Activated CD4-positive, alpha-beta T cell treated with anti-CD3 and anti-CD28 coated beads, Interleukin-2, amount 10 ng/mL, durations not matched to agents 24 days and 14 days (primary cell): ENCODE measurements at regions not wholly inside any gene's neighbourhood (a gene's known extent, or its start where the extent isn't known, plus 50 kb on each side); places are given as distances from the start of the nearest gene placed in this dataset.
"Not testable (repeated sequence)": the region's sequence is repeated elsewhere in the genome, so short reads cannot be mapped to it uniquely, and the experiment has no call there.

ENCODE experiments used
- DNase-seq: peaks from one replicate; pipeline ENCODE4 v3.0.0; 2022
- H3K27ac Mint-ChIP-seq: one replicate; pipeline ENCODE4 v1.8.0; 2022; ENCODE audit warnings: mild to moderate bottlenecking, mixed read lengths
- H3K27me3 Mint-ChIP-seq: one replicate; pipeline ENCODE4 v1.8.0; 2022; ENCODE audit warnings: mixed read lengths
- H3K36me3 Mint-ChIP-seq: one replicate; pipeline ENCODE4 v1.8.0; 2022; ENCODE audit warnings: low read depth, mild to moderate bottlenecking, mixed read lengths
- H3K4me1 Mint-ChIP-seq: one replicate; pipeline ENCODE4 v1.8.0; 2021; ENCODE audit warnings: mixed read lengths
- H3K4me3 Mint-ChIP-seq: one replicate; pipeline ENCODE4 v1.8.0; 2022; ENCODE audit warnings: mild to moderate bottlenecking, moderate library complexity, mixed read lengths
- H3K9me3 Mint-ChIP-seq: one replicate; pipeline ENCODE4 v1.8.0; 2021; ENCODE audit warnings: mixed read lengths
- intact Hi-C: fragments of 100-400 bp; cut with micrococcal nuclease; formaldehyde crosslinking; loops from one replicate; pipeline ENCODE4 v1.15.1; 2023

DNA sequence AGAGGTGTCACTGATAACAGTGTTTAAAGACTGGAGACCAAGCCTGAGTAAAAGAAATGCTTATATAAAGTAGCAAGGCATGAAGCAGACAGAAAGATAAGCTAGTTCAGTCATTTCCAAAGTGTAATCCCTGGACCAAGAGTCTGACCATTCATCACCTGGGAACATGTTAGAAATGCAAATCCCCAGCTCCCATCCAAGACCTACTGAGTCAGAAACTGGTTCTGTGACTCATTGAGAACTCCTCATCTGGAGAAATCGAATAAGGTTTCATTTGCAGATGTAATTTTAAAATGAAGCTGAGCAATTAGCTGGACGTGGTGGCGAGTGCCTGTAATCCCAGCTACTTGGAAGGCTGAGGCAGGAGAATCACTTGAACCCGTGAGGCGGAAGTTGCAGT, 473.9 kb upstream of the UBE2E2 start:
- intact Hi-C loops: no loop called here
- H3K36me3 Mint-ChIP-seq: no peaks in the 10 kb centered on the region
- no peaks in the 10 kb centered on the region for H3K27me3 Mint-ChIP-seq
- H3K9me3 Mint-ChIP-seq: no peaks in the 10 kb centered on the region
- DNase-seq: no peak
- H3K4me1 Mint-ChIP-seq: no peaks in the 10 kb centered on the region
- H3K4me3 Mint-ChIP-seq: no peak overlapping the region
- no peak overlapping the region for H3K27ac Mint-ChIP-seq

DNA sequence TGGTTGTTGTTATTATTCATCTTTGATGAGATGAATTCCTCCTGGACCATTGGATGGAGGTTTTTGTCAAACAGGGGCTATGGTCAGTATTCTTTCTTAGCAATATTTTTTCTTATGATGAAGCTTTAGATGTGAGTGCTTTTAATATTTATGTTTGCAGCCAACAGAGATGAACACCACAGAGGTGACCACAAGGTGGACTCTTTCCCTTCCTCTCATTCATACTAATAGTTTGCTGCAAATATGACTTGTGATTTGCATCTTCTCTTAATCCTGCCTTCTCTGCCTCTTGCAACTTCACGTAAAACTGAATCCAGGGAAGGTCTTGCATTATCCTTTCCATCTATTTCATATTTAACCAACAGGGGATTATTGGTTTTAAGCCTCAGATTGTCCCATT, 473.1 kb upstream of the UBE2E2 start:
- intact Hi-C loops: no loop called here
- DNase-seq: no peak
- no peaks in the 10 kb centered on the region for H3K36me3 Mint-ChIP-seq
- no peak overlapping the region for H3K4me3 Mint-ChIP-seq
- H3K4me1 Mint-ChIP-seq: no peaks in the 10 kb centered on the region
- H3K27me3 Mint-ChIP-seq: no peaks in the 10 kb centered on the region
- no peaks in the 10 kb centered on the region for H3K9me3 Mint-ChIP-seq
- no peak overlapping the region for H3K27ac Mint-ChIP-seq

DNA sequence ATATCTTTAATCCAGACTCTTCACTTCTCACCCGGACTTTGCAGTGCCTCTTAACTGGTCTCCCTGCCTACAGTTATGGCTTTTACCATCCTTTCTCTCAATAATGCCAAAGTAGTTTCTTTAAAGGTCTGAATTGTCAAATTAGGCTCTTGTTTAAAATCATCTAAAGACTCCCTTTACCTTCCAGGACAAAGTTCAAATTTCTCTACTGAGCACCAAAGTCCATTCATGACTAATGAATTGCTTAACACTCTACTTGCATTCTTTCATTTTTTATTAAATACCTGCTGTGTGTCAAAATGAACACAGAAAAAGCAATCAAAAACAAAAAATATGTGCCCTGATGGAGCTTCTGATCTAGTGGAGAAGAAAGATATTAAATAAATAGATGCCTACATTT, 472.4 kb upstream of the UBE2E2 start:
- Mint-ChIP-seq H3K27me3 (no peaks in the 10 kb centered on the region), H3K4me1 (no peaks in the 10 kb centered on the region), H3K4me3 (no peak overlapping the region), H3K9me3 (no peaks in the 10 kb centered on the region), H3K27ac (no peak overlapping the region), H3K36me3 (no peaks in the 10 kb centered on the region)
- intact Hi-C loops: no loop called here
- DNase-seq: no peak

DNA sequence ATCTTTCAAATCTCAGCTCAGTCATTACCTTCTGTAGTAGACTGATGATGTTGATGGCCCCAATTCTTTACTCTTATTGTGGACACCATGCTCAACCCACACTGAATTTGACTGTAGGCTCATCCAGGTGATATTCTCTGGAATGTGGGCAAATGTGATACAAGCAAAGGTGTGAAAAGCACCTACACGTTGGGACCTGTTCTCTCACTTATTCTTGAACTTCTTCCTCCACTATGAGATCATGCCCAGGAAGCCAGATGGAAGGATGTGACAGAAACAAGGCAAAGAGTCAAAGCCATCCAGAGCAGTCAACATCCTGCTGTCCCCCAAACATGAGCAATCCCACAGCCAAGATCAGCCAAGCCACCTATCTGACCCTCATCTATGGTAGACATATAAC, 471.2 kb upstream of the UBE2E2 start:
- intact Hi-C loops: no loop called here
- Mint-ChIP-seq H3K36me3 (no peaks in the 10 kb centered on the region), H3K9me3 (no peaks in the 10 kb centered on the region), H3K4me3 (no peak overlapping the region), H3K27me3 (no peaks in the 10 kb centered on the region), H3K4me1 (no peaks in the 10 kb centered on the region), H3K27ac (no peak overlapping the region)
- DNase-seq: no peak

DNA sequence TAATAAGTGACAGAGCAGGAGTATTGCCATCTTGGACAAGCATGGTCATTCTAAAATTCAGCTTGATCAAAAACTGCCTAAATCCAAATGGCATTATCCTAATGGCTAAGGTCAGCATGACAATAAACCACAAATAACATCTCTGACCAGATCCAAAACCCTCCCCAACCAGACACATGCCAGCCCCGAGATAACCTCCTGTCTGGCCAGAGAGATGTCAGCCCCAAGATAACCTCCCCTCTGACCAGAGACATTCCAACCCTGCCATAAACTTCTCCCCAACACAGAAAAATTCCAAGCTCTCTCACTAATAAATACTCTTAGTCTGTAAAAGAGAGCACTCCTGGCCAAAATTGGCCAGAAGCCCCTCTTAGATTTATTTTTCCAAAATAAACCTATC, 470.5 kb upstream of the UBE2E2 start:
- DNase-seq: no peak
- Mint-ChIP-seq H3K4me3 (no peak overlapping the region), H3K9me3 (no peaks in the 10 kb centered on the region), H3K27me3 (no peaks in the 10 kb centered on the region), H3K27ac (no peak overlapping the region), H3K36me3 (no peaks in the 10 kb centered on the region), H3K4me1 (no peaks in the 10 kb centered on the region)
- intact Hi-C loops: no loop called here

DNA sequence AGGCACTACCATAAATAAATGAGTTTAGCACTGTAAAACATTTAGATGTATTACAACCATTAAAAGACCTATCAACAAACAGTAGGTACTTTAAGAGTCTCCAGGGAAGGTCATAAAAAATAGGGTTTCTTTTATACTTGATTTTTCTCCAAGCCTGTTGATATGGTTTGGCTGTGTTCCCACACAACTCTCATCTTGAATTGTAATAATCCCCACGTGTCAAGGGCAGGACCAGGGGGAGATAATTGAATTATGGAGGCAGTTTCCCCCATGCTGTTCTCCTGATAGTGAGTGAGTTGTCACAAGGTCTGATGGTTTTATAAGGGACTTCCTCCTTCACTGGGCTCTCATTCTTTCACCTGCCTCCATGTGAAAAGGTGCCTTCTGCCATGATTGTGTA, 468.9 kb upstream of the UBE2E2 start:
- Mint-ChIP-seq H3K4me1 (no peaks in the 10 kb centered on the region), H3K4me3 (no peak overlapping the region), H3K36me3 (no peaks in the 10 kb centered on the region), H3K27me3 (no peaks in the 10 kb centered on the region), H3K9me3 (no peaks in the 10 kb centered on the region), H3K27ac (no peak overlapping the region)
- no peak for DNase-seq
- intact Hi-C loops: no loop called here

DNA sequence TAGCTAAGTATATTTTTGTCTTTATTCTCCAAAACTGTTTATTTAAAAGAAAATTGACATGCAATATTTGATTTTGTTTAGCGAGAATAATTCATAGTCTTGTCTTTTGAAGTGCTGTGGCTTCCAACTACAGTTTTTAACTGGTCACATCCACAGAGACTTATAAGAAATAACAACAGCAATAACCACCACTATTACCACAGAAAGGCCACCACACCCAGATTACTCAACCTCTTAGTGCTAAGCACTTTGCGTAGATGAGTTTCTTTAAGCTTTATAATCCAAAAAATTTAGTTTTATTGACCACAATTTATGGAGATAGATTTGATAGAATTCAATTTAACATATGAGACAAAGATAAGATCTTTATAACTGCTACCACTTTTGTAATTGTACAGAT, 468.4 kb upstream of the UBE2E2 start:
- H3K4me3 Mint-ChIP-seq: no peak overlapping the region
- no peak overlapping the region for H3K27ac Mint-ChIP-seq
- H3K36me3 Mint-ChIP-seq: no peaks in the 10 kb centered on the region
- H3K27me3 Mint-ChIP-seq: no peaks in the 10 kb centered on the region
- no peaks in the 10 kb centered on the region for H3K9me3 Mint-ChIP-seq
- DNase-seq: no peak
- H3K4me1 Mint-ChIP-seq: no peaks in the 10 kb centered on the region
- intact Hi-C loops: no loop called here

DNA sequence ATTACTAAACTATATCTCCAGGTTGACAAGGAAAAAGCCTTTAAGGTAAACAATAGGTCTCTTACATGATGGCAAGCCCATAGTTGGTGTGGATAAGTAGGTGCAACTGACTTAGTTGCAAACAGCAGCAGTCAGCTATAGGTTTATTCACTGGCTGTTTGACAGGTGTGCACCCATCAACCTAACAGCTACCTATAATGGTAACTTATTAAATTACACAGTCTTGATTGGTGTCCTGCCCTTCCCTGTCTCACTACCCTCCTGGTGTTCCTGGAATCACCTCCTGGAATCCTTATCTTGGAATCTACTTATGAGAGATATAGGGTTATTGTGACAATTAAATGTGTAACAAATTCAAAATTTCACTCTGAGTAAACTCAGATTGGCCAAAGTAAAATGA, 467.8 kb upstream of the UBE2E2 start:
- Mint-ChIP-seq H3K27ac (no peak overlapping the region), H3K4me3 (no peak overlapping the region), H3K4me1 (no peaks in the 10 kb centered on the region), H3K27me3 (no peaks in the 10 kb centered on the region), H3K9me3 (no peaks in the 10 kb centered on the region), H3K36me3 (no peaks in the 10 kb centered on the region)
- no peak for DNase-seq
- intact Hi-C loops: no loop called here

DNA sequence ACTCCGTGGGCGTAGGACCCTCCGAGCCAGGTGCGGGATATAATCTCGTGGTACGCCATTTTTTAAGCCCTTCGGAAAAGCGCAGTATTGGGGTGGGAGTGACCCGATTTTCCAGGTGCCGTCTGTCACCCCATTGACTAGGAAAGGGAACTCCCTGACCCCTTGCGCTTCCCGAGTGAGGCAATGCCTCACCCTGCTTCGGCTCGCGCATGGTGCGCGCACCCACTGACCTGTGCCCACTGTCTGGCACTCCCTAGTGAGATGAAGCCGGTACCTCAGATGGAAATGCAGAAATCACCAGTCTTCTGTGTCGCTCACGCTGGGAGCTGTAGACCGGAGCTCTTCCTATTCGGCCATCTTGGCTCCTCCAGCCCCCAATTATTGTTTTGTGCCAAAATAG, 459.7 kb upstream of the UBE2E2 start:
- H3K9me3 Mint-ChIP-seq, H3K27me3 Mint-ChIP-seq, H3K4me1 Mint-ChIP-seq, DNase-seq, H3K4me3 Mint-ChIP-seq, H3K36me3 Mint-ChIP-seq, intact Hi-C loops, H3K27ac Mint-ChIP-seq: not testable (repeated sequence)

DNA sequence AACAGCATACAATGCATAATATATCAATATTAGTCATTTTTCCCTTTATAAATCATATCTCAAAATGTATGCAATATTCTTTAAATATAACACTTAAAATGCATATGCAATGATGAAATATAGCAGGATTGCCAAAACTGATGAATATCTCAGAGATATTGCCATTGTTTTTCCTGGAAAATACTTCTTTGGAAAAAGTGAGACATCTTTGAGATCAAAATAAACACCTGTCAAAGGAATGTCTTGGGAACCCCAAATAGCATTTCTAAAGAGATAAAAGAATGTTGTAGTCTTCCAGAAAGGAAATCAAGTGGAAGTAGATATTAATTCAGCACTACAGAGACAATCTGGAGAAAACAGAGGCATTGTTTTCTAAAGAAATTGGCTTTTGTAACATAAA, 457.8 kb upstream of the UBE2E2 start:
- H3K9me3 Mint-ChIP-seq: peaks cover 6% of the 10 kb centered on the region
- DNase-seq: no peak
- no peaks in the 10 kb centered on the region for H3K4me1 Mint-ChIP-seq
- no peaks in the 10 kb centered on the region for H3K36me3 Mint-ChIP-seq
- no peaks in the 10 kb centered on the region for H3K27me3 Mint-ChIP-seq
- intact Hi-C loops: no loop called here
- no peak overlapping the region for H3K4me3 Mint-ChIP-seq
- no peak overlapping the region for H3K27ac Mint-ChIP-seq

DNA sequence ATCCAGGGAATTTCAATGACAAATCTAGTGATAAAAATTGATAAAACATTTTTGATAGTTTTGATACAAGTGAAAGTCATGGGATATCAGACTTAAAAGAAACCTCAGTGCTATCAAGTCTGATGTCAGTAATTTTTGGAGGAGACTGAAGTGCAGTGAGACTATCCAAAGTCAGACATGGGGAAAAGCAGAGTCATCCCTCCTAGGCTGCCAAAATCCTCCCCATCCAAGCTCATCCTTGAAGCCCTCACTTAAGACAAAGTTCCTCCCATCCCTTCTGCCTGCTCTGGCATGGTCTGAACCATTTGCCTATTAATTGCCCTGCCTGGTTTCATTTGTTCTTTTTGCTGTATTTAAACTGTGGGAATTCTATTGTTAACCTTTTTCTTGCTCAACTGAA, 456.9 kb upstream of the UBE2E2 start:
- no peak for DNase-seq
- peaks cover 6% of the 10 kb centered on the region for H3K9me3 Mint-ChIP-seq
- no peaks in the 10 kb centered on the region for H3K36me3 Mint-ChIP-seq
- no peaks in the 10 kb centered on the region for H3K4me1 Mint-ChIP-seq
- no peak overlapping the region for H3K27ac Mint-ChIP-seq
- intact Hi-C loops: no loop called here
- H3K27me3 Mint-ChIP-seq: no peaks in the 10 kb centered on the region
- H3K4me3 Mint-ChIP-seq: no peak overlapping the region

DNA sequence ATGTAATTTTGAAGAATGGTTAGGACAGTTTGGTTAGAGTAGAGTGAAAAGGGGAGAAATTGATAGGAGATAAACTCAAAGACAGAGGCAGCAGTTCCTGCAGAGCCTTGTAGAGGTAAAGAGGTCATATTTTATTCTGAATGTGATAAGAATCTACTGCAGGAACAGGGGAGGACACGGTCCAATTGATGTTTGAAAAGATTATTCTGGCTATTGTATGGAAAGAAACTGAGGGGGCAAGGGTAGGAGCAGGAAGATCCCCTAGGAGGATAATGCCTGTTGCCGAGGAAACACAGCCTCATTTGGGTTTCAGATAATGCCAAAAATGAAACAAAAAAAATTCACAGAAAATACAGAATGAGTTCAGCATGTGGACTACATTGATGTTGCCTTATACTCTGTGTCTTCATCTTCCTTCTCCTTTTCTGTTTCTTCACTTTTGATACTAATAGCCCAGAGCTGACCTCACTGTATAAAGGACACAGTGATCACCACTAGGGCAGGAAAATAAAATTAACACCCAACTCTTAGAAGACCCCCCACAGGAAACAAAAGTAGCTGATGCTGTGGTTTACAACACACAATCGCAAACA, 454.6 kb upstream of the UBE2E2 start:
- intact Hi-C loops: no loop called here
- Mint-ChIP-seq H3K36me3 (no peaks in the 10 kb centered on the region), H3K27ac (no peak overlapping the region), H3K4me3 (no peak overlapping the region), H3K9me3 (peaks cover 6% of the 10 kb centered on the region), H3K4me1 (no peaks in the 10 kb centered on the region), H3K27me3 (no peaks in the 10 kb centered on the region)
- no peak for DNase-seq

DNA sequence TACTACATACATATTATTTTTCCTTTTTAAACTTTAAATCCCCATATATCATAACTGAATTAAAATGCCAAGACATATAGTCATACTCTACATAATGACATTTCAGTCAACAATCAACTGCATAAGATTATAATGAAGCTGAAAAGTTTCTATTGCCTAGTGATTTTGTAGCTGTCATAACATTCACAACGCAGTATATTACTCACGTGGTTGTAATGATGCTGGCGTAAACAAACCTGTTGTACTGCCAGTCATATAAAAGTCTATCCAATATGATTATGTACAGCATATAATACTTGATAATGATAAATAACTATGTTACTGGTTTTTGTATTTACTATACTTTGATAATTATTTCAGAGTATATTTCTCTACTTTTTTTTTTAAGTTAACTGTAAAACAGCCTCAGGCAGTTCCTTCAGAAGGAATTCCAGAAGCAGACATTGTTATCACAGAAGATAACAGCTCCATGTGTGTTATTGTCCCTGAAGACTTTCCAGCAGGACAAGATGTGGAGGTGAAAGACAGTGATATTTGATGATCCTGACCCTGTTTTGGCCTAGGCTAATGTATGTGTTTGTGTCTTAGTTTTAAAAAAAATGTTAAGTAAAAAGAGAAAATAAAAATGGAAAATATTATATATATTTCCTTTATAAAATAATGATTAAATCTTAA, 443.4 kb upstream of the UBE2E2 start:
- intact Hi-C loops: no loop called here
- no peaks in the 10 kb centered on the region for H3K9me3 Mint-ChIP-seq
- no peak for DNase-seq
- no peaks in the 10 kb centered on the region for H3K27me3 Mint-ChIP-seq
- H3K36me3 Mint-ChIP-seq: no peaks in the 10 kb centered on the region
- H3K4me3 Mint-ChIP-seq: no peak overlapping the region
- no peaks in the 10 kb centered on the region for H3K4me1 Mint-ChIP-seq
- no peak overlapping the region for H3K27ac Mint-ChIP-seq

DNA sequence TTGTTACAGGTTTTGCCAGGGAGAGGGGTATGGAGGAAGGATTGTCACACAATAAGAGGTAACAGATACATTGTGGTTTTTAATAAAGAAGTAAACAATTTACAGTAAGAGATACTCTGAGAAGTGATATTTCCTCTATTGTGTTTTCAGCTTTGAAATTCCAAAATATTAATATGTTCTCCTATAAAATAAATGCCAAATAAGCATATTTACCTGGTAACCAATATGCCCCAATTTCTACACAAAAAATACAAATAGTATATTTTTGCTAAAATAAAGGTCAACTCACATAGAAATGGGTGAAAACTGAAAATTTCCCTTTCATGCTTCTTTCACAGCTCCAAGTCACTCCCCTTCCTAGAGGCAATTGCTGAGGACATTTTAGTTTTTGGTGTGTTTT, 437.4 kb upstream of the UBE2E2 start:
- Mint-ChIP-seq H3K27me3 (no peaks in the 10 kb centered on the region), H3K9me3 (no peaks in the 10 kb centered on the region), H3K4me3 (no peak overlapping the region), H3K4me1 (no peaks in the 10 kb centered on the region), H3K27ac (no peak overlapping the region), H3K36me3 (no peaks in the 10 kb centered on the region)
- intact Hi-C loops: no loop called here
- no peak for DNase-seq

DNA sequence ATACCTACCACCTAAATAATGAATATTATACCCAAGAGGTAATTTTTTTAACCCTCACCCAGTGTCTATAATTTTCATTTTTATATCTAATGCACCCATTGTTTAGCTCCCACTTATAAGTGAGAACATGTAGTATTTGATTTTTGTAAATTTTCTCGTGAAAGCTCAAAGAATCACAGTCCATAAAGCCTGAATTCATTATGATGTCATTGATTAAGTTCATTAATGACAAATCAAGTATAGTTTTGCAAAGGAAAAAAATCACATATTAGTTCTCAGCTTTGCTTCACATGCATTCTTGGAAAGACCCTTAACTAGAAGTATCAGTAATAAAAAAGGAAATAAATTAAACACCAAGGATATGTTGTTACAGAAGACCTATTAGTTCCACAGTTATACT, 425.3 kb upstream of the UBE2E2 start:
- H3K4me3 Mint-ChIP-seq: no peak overlapping the region
- H3K36me3 Mint-ChIP-seq: no peaks in the 10 kb centered on the region
- H3K4me1 Mint-ChIP-seq: no peaks in the 10 kb centered on the region
- no peak overlapping the region for H3K27ac Mint-ChIP-seq
- DNase-seq: no peak
- intact Hi-C loops: no loop called here
- H3K9me3 Mint-ChIP-seq: peaks cover 3% of the 10 kb centered on the region
- H3K27me3 Mint-ChIP-seq: no peaks in the 10 kb centered on the region
